Central memory CD8-positive, alpha-beta T cell (primary cell): ENCODE measurements at regions not wholly inside any gene's neighbourhood (a gene's known extent, or its start where the extent isn't known, plus 50 kb on each side); places are given as distances from the start of the nearest gene placed in this dataset.

Experiments
- ATAC-seq: fragments of 150-1000 bp; cut with Tn5 transposase; replicated peaks from 2 replicates; pipeline ENCODE4 v1.10.0; 2022; ENCODE audit warnings: mild to moderate bottlenecking, moderate FRiP score, moderate number of reproducible peaks; ENCODE audit not compliant: poor library complexity, severe bottlenecking; ENCODE audit errors: extremely low read depth
- DNase-seq, 2 donors: peaks; one replicate each; pipeline ENCODE4 v3.0.0; 2021; ENCODE audit warnings: low spot score in 2 of 2
- H3K27ac Mint-ChIP-seq: one replicate; pipeline ENCODE4 v1.8.0; 2022; ENCODE audit warnings: low read depth, mild to moderate bottlenecking, moderate library complexity, mixed read lengths
- H3K27me3 Mint-ChIP-seq: one replicate; pipeline ENCODE4 v1.8.0; 2022; ENCODE audit warnings: mixed read lengths
- H3K36me3 Mint-ChIP-seq: one replicate; pipeline ENCODE4 v1.8.0; 2022; ENCODE audit warnings: mild to moderate bottlenecking, moderate library complexity, mixed read lengths; ENCODE audit not compliant: insufficient read depth
- H3K4me1 Mint-ChIP-seq: one replicate; pipeline ENCODE4 v1.8.0; 2022; ENCODE audit warnings: mixed read lengths
- H3K4me3 Mint-ChIP-seq: one replicate; pipeline ENCODE4 v1.8.0; 2022; ENCODE audit warnings: mild to moderate bottlenecking, moderate library complexity, mixed read lengths
- H3K9me3 Mint-ChIP-seq: one replicate; pipeline ENCODE4 v1.8.0; 2022; ENCODE audit warnings: mixed read lengths

DNA sequence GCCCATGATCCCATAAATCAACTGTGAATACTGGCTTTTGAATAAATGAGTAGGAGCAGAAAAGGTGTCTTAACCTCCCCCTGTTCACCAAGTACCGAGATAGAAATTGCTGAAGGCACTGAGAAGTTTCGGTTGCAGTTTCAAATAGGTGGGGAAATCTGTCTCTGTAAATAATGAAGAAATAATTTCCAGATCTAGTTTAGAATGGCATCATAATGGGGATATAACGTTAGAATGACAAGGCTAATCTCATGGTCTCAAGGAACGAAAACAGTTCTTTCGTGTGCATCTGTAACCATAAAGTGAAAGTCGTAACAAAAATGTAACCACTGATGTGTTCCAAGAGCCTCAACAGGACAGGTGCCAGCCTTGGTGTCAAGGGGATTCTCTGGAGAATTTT, 49.9 kb upstream of the TMEM18 start:
- Mint-ChIP-seq H3K4me3 (no peak overlapping the region), H3K36me3 (no peaks in the 10 kb centered on the region), H3K27ac (no peak overlapping the region), H3K4me1 (peaks cover 5% of the 10 kb centered on the region), H3K9me3 (no peaks in the 10 kb centered on the region), H3K27me3 (peaks cover 29% of the 10 kb centered on the region)
- ATAC-seq (no peak), DNase-seq (no peak)
